ENCODE measurements at regions not wholly inside any gene's neighbourhood (a gene's known extent, or its start where the extent isn't known, plus 50 kb on each side); places are given as distances from the start of the nearest gene placed in this dataset.

DNA sequence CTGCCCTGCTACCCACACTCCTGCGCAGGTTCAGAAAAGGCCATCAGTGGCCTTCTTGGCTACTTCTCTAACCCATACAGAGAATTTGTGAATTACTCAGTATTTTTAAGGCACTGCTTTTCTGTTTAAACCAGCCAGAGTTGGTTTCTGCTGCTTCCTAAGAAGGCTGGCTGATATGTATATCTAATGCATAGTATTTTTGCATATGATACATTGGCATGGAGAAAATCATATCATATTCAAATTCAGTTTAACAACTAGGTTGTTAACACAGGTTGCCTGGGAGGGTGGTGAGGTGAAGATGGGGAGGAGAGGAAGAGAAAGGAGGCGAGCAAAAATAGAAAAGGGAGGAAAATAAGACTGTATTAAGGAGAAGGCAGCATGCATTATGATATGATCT lies 132.8 kb upstream of the ADPGK start:
- DNase-seq: no peak

DNA sequence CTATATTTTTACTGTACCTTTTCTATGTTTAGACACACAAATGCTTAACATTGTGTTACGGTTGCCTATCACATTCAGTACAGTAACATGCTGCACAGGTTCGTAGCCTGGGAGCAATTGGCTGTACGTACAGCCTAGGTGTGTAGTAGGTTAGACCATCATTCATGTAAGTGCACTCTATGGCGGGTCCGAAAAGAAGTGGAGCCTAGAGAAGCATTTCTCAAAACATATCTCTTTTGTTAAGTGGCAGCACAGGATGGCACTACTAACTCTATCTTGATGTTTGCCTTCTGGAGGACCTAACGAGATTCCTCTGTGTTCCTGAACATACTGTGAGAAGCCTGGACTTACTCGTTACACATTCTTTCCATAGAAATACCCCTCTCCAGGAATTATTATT lies 132.3 kb upstream of the ADPGK start:
- no peak for DNase-seq

DNA sequence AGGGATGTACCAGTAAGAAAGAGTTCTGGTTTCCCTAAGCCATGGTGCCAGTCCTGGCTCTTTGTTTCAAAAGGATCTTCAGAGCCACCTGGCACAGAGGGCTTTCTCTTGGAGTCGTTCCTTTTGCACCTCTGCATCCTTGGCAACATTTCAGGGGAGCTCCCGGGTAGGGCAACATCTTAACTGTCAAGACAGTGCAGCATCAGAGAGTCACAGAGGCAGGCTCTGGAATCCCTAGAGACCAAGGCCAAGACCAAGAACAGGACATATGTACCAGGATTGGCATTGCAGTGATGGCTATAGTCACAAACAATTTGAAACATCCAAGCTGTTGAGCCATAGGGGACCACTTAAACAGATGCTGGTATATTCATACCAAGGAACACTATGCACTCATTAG lies 129.4 kb upstream of the ADPGK start:
- DNase-seq: no peak

DNA sequence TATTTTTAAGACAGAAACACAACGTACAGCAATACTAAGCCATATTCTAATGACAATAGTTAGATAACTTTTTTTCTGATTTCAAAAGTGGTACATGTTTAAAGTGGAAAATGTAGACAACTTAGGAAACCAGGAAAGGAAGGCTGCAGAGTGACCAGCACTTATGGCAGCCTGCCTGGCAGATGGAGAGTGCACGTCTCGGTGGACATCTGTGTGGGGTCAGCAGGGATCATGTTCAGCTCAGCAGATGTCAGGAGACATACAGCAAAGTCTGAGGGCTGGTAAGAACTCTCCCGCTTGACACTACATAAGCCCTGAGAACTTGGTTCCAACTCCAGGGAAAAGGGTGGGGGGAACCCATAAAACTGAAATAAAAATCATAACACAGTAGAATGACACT lies 128.6 kb upstream of the ADPGK start:
- DNase-seq: no peak

- DNase-seq: no peak
Observed at GRCh38 chr15:72911626-72912025, 128.1 kb upstream of the ADPGK start.

DNA sequence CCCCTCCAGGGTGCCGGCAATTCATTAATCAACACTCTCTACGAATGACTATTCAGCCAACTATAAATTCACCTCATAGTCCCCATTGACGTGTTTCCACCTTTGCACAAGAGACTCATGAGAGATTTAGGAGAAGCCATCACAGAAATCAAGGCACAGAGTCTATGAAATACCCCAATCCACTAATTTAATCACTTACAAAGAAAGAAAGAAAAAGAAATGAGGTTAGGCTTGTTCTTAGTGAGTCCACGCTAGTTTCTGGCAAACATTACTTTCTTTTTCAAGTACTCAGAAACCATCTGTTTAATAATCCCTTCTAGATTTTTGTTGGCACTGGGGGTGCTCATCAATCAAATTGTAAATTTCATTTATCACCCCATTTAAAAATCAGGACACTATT lies 125.2 kb upstream of the ADPGK start:
- DNase-seq: no peak

DNA sequence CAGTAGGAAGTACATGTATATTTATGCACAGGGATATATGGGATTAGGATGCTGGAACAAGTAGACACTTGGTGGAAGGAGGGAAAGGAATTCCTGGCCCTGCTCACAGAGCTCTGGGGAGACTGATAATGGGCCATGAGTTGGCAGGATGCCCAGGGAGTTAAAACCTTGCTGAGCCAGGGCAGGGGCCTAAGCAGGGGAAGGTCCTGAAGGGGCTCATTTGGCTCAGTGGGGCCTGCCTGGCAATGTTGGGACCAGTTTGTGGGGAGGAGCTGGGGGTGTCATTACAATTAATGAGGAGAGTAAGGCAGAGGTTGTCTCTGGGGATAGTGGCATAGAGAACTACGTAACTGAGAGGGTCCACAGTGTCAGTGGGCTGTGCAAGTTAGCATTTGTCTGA lies 124.2 kb upstream of the ADPGK start:
- no peak for DNase-seq

GRCh38 chr15:72902919-72903260 lies 119.3 kb upstream of the ADPGK start:
- DNase-seq: no peak

DNA sequence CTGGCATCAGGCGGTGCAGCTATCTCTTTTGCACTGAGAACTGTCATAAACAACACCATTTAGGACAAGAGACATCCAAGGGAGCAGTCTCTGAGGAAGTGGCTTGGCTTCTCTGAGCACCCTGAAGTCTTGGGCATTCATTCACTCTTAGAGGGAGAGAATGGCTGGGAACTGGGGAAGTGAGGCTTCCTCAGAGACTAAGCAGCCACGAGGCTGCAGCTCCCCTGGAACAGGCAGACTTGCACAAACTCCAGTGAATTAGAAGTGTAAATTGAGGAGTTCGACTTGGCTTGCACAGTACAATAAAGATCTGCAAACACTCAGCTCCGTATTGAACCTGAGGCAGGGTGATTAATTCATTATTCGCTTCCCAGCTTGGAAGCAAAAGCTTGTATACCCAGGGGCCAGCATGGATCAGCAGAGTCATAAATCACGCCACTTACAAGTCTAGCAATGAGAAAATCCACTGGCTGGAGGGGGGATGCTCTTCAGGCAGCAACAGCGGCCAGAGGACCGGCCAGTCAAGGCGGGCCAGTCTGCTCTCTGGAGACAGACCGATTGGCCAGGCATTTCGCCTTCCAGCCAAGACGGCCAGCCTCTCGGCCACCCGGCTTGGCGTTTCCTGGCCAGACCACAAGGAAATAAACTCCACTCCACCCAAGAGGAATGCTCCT lies 118.8 kb upstream of the ADPGK start:
- no peak for DNase-seq

DNA sequence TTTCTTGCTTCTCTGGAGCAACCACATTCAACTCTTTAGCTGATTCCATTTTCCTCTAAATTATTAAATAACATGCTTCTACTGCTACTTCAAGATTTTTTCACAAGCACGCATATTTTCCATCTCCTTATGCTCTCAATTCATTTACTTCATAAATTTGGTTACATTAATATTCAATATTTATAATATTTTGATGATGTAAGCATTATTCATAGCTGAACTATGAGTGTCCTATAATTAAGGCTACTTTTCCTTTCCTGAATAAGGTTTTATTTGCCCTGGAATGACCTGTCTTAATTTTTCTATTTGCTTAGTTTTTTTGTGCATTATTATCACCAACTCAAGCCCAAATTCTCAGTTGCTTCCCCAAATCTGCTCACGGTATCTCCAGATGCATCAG lies 109.4 kb upstream of the ADPGK start:
- no peak for DNase-seq

- no peak for DNase-seq
Observed at GRCh38 chr15:72890043-72890442, 106.5 kb upstream of the ADPGK start.

DNA sequence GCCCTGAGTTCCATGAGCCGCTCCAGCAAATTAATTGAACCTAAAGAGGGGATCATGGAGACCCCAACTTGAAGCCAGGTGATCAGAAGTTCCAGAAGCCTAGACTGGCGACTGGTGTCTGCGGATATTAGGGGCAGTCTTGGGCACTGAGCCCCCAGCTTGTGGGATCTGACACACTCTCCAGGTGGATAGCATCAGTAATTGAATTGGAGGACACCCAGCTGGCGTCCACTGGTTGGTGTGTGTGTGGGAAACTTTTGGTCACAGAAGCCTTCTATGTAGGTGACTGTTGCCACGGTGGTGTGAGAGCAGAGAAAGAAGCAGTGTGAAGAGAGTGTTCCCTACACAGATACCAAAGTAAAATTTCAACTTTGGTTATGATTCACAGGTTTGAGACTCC lies 106.0 kb upstream of the ADPGK start:
- DNase-seq: no peak

GRCh38 chr15:72888811-72889210 lies 105.3 kb upstream of the ADPGK start:
- no peak for DNase-seq

- no peak for DNase-seq
Observed at GRCh38 chr15:72888211-72888610, 104.7 kb upstream of the ADPGK start.

GRCh38 chr15:72887376-72887775 lies 103.8 kb upstream of the ADPGK start:
- no peak for DNase-seq

DNA sequence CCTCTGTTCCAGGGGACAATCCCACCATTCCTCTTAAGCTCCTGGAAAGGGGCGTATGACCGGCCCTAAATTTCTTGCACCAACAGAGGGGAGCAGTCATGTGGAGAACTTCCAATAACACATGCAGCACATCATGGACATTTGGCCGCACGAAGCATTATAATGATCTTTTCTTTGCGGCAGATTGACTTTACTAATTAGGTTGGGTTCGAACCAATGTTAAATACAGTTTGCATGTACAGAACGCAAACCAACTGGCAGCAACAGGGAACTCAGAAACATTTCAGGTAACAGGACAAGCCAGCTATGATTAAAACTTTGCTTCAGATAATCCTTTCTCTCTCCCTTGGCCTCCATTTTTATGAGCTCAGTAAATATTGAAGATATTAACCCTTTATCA lies 100.8 kb upstream of the ADPGK start:
- no peak for DNase-seq

DNA sequence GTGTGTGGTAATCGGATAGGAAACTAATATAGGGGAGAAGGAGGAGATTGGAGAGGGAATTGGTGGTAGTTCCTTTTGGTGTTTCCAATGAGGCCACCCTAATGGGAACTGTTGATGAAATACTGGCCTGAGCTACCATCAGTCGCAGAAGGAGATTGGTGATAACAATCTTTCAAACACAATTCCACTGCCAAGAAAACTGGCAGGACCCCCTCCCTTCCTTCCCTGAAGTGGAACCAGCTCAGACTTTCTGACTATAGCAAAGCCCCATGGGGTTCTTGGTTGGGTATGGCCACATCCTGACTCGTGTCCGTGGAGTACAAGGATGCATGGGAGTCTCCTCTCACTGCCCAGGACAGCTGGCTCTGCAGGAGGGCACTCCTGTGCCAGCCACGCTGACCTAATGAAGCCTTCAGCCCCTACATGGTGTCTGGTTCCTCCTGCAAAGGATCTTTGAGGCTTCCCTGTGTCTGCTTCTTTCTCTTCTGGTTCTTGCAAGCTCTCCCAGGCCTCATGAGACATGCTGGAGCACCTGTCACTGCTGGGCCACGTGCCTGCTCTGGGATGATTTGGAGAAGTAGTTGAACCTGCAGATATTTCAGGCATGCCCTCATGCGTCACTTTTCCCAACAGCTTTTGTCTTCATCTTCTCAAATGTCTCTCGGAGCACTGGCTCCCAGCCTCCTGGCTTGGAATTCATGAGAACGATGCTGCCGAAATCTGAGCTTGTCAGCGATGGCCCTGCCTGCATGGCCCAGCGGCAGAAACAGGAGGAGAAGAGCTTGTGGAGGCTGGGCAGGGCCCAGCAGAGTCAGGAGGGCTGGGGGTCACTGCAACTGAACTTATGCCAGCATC lies 90.0 kb upstream of the ADPGK start:
- no peak for DNase-seq

DNA sequence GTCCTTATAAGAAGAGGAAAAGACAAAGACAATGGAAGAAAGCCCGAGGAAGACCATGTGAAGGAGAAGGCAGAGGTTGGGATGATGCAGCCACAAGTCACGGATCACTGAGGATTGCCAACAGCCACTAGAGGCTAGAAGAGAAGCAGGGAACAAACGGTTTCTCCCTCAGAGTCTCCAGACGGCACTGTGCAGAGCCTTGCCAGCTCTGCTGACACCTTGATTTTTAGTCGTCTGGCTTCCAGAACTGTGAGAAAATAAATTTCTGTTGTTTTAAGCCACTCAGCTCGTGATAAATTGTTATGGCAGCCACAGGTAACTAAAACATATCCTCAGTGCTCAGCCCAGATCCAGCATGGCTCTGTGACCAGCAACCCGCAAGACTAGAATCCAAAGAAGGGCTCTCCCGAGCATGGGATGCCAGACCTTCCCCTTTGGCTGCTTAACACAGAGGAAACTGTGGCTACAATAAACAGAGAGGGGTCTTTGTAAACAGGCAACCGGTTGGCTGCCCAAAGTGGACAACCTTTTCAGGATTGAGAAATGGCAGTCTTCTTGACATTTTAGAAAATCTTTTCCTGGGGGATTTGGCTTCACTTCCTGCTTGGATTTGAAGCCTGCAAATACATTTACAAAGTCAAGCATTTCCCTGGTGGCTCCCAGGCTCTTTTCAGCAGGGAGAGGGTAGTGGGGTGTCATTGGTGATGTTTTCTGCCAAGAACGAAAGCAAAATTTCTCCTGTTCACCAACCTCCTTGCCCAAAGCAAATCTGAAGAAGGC lies 88.7 kb upstream of the ADPGK start:
- DNase-seq: no peak

DNA sequence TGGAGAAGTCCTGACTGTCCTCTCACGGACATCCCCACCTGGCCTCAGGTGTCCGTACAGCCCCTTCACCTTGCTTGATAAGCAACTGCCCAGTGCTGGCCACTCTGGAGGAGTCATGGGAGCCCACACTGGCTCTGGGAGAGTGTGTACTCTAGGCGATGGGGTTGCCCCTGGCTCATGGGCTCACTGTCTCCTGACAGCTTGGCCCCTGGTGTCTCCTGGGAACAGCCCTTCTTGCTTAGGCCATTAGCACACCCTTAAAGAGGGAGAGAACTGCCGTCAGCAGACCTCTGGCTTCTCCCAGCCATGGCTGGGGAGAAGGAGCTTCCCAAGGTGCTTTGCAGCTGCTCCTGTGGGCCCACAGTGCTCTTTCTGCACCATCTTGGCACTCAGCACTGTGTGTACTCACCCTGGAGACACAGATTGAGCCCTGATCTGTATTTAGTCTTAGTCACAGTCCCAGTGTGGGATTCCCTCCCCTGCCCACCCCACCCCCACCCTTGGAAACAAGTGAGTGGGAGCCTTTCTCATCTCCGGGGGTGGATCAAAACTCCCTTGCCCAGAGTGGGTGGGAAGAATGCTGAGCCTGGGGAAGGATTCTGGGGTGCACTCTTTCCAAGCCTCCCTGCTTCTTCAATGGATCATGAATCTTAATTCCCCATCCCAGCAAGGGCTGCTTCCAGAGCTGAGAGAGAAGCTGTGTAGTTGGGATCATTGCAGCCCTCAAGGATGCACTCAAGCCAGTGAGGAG lies 83.5 kb upstream of the ADPGK start:
- DNase-seq: no peak

- no peak for DNase-seq
Observed at GRCh38 chr15:72866182-72866581, 82.6 kb upstream of the ADPGK start.

DNA sequence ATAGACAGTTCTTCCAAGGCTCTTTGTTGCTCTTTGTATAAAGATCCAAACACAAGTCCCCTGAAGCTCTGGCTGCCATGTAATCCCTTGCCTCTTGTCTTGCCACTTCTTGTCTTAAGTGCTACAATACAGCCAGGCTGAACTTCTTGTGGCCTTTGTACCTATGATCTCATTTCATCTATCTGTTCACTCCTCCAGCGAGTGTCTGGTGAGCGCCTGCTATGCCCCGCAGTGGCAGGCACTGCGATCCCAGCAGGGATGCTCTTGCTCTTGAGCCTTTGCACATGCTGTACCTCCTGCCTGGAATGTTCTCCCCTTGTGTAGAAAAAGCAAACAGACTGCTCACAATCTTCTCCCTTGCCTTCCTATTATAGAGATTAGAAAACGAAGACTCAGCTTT lies 81.9 kb upstream of the ADPGK start:
- no peak for DNase-seq

GRCh38 chr15:72864681-72865080 lies 81.1 kb upstream of the ADPGK start:
- DNase-seq: no peak

- DNase-seq: no peak
Observed at GRCh38 chr15:72861354-72861910, 77.9 kb upstream of the ADPGK start.
